ENCODE measurements at regions not wholly inside any gene's neighbourhood (a gene's known extent, or its start where the extent isn't known, plus 50 kb on each side); places are given as distances from the start of the nearest gene placed in this dataset.

- intact Hi-C loops (cut with micrococcal nuclease) = no loop called here
- ATAC-seq (no peak), DNase-seq (ENCODE audit: extremely low read depth in 1 of 4, low spot score in 3 of 4) (no peak), FAIRE-seq (no peak)
- in situ Hi-C loops (cut with MboI) = no loop called here
- no peak overlapping the region for H2AFZ ChIP-seq (ENCODE audit: low read depth, low read length)
- H3K9me1 ChIP-seq (ENCODE audit: control insufficient read depth, insufficient read depth, low read length) = no peaks in the 10 kb centered on the region
- no TSS peak for BruUV-seq (replicated peaks)
- no peaks in the 10 kb centered on the region for H3K27me3 ChIP-seq (ENCODE audit: control insufficient read depth in 2 of 2, insufficient read depth in 2 of 2, low read length in 2 of 2)
- H3K9me3 ChIP-seq (replicated peaks; ENCODE audit: control insufficient read depth, insufficient read depth, low read depth, low read length) = no peaks in the 10 kb centered on the region
- H3K4me2 ChIP-seq (ENCODE audit: insufficient read depth, low read length) = no peak overlapping the region
- H3K36me3 ChIP-seq (ENCODE audit: control insufficient read depth, insufficient read depth, low read length) = no peaks in the 10 kb centered on the region
- no peaks in the 10 kb centered on the region for H3K79me2 ChIP-seq (ENCODE audit: control insufficient read depth, insufficient read depth, low read length)
- H3K4me3 ChIP-seq = no peak overlapping the region
- no peak overlapping the region for H3K9ac ChIP-seq (ENCODE audit: insufficient read depth in 1 of 2, low read depth in 2 of 2, low read length in 2 of 2)
- H3K27ac ChIP-seq (ENCODE audit: extremely low read depth, low read depth, low read length) = no peak overlapping the region
- CTCF ChIA-PET (ENCODE audit: low intra/inter-chr PET ratio) = no interaction called here
- 0% methylated on average over 3 of the region's 3 CpGs for WGBS (ENCODE audit: insufficient coverage, low coverage, missing lambda C conversion rate)
- POLR2A ChIA-PET = no interaction called here
- H3K4me1 ChIP-seq (replicated peaks in 1 of 2; ENCODE audit: control insufficient read depth in 2 of 2, insufficient read depth in 2 of 2, low read length in 2 of 2) = no peaks in the 10 kb centered on the region
- no peaks in the 10 kb centered on the region for H4K20me1 ChIP-seq (replicated peaks; ENCODE audit: control insufficient read depth, insufficient read depth, low read length)
- TF ChIP-seq, protein P1, sequence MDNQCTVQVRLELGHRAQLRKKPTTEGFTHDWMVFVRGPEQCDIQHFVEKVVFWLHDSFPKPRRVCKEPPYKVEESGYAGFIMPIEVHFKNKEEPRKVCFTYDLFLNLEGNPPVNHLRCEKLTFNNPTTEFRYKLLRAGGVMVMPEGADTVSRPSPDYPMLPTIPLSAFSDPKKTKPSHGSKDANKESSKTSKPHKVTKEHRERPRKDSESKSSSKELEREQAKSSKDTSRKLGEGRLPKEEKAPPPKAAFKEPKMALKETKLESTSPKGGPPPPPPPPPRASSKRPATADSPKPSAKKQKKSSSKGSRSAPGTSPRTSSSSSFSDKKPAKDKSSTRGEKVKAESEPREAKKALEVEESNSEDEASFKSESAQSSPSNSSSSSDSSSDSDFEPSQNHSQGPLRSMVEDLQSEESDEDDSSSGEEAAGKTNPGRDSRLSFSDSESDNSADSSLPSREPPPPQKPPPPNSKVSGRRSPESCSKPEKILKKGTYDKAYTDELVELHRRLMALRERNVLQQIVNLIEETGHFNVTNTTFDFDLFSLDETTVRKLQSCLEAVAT (IDR thresholded peaks at IDR 0.05) = no peak
- TF ChIP-seq PHF21A (IDR thresholded peaks at IDR 0.05; ENCODE audit: borderline replicate concordance, low read depth) (no peak), JUNB (CRISPR knock-in tag; conservative IDR thresholded peaks at IDR 0.05) (no peak), ZNF449 (CRISPR knock-in tag; IDR thresholded peaks at IDR 0.05) (no peak), GATAD2B (IDR thresholded peaks at IDR 0.05; ENCODE audit: borderline replicate concordance) (no peak), ZNF224 (CRISPR knock-in tag; IDR thresholded peaks at IDR 0.05) (no peak), MAFG (tag; conservative IDR thresholded peaks at IDR 0.05) (no peak)
- TF ChIP-seq, protein P2, sequence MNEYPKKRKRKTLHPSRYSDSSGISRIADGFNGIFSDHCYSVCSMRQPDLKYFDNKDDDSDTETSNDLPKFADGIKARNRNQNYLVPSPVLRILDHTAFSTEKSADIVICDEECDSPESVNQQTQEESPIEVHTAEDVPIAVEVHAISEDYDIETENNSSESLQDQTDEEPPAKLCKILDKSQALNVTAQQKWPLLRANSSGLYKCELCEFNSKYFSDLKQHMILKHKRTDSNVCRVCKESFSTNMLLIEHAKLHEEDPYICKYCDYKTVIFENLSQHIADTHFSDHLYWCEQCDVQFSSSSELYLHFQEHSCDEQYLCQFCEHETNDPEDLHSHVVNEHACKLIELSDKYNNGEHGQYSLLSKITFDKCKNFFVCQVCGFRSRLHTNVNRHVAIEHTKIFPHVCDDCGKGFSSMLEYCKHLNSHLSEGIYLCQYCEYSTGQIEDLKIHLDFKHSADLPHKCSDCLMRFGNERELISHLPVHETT (CRISPR knock-in tag; conservative IDR thresholded peaks at IDR 0.05 in 1 of 2, IDR thresholded peaks at IDR 0.05 in 1 of 2) = no peak
- TF ChIP-seq, protein P3, sequence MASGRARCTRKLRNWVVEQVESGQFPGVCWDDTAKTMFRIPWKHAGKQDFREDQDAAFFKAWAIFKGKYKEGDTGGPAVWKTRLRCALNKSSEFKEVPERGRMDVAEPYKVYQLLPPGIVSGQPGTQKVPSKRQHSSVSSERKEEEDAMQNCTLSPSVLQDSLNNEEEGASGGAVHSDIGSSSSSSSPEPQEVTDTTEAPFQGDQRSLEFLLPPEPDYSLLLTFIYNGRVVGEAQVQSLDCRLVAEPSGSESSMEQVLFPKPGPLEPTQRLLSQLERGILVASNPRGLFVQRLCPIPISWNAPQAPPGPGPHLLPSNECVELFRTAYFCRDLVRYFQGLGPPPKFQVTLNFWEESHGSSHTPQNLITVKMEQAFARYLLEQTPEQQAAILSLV (tag; IDR thresholded peaks at IDR 0.05) = no peak
- TF ChIP-seq, protein P4, sequence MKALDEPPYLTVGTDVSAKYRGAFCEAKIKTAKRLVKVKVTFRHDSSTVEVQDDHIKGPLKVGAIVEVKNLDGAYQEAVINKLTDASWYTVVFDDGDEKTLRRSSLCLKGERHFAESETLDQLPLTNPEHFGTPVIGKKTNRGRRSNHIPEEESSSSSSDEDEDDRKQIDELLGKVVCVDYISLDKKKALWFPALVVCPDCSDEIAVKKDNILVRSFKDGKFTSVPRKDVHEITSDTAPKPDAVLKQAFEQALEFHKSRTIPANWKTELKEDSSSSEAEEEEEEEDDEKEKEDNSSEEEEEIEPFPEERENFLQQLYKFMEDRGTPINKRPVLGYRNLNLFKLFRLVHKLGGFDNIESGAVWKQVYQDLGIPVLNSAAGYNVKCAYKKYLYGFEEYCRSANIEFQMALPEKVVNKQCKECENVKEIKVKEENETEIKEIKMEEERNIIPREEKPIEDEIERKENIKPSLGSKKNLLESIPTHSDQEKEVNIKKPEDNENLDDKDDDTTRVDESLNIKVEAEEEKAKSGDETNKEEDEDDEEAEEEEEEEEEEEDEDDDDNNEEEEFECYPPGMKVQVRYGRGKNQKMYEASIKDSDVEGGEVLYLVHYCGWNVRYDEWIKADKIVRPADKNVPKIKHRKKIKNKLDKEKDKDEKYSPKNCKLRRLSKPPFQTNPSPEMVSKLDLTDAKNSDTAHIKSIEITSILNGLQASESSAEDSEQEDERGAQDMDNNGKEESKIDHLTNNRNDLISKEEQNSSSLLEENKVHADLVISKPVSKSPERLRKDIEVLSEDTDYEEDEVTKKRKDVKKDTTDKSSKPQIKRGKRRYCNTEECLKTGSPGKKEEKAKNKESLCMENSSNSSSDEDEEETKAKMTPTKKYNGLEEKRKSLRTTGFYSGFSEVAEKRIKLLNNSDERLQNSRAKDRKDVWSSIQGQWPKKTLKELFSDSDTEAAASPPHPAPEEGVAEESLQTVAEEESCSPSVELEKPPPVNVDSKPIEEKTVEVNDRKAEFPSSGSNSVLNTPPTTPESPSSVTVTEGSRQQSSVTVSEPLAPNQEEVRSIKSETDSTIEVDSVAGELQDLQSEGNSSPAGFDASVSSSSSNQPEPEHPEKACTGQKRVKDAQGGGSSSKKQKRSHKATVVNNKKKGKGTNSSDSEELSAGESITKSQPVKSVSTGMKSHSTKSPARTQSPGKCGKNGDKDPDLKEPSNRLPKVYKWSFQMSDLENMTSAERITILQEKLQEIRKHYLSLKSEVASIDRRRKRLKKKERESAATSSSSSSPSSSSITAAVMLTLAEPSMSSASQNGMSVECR (CRISPR knock-in tag; IDR thresholded peaks at IDR 0.05) = no peak
- TF ChIP-seq, protein P5, sequence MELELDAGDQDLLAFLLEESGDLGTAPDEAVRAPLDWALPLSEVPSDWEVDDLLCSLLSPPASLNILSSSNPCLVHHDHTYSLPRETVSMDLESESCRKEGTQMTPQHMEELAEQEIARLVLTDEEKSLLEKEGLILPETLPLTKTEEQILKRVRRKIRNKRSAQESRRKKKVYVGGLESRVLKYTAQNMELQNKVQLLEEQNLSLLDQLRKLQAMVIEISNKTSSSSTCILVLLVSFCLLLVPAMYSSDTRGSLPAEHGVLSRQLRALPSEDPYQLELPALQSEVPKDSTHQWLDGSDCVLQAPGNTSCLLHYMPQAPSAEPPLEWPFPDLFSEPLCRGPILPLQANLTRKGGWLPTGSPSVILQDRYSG (tag; conservative IDR thresholded peaks at IDR 0.05; ENCODE audit: low read depth) = no peak
Measured at GRCh38 chr9:15086778-15087324, 176.6 kb upstream of the FREM1 start.

All from K562 (cell line).